GM21515 (cell line): ENCODE measurements at regions not wholly inside any gene's neighbourhood (a gene's known extent, or its start where the extent isn't known, plus 50 kb on each side); places are given as distances from the start of the nearest gene placed in this dataset.
"Not testable (repeated sequence)": the region's sequence is repeated elsewhere in the genome, so short reads cannot be mapped to it uniquely, and the experiment has no call there.

Experiments
- ATAC-seq: cut with Tn5 transposase; IDR thresholded peaks from one replicate; pipeline ENCODE4 v1.9.1; 2021; ENCODE audit not compliant: unreplicated experiment

DNA sequence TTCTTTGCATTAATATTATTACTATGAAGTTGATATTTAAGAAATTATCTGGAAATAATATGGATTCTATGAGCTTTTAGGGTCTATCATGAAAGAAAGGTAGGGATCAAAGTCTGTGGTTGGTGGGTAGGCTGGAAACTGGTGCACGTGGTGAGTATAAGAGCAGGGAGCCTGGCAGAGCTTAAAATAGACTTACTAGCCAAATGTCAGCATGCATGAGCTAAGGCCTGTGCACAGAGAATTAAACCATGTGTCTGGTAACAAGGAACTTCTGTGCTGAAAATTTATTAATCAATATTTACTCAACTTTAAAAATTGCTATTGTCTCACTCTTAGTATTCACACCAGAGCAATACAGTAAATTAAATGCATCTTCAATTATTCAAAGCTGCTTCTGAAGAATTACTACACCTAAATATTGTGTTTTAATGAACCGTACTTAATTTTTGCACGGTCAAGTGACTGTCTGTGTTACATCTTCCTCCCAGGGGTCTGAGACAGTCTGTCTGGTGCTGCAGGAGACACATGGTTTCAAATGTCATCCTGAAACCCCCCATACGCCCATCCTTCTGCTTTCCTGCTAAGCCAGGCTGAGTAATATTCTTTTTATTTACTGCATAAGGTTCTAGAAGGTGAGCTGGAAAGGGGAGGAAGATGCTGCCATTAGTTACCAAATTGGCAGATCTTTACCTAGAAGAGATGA, 161.0 kb upstream of the NLRP1 start:
- ATAC-seq: no peak

DNA sequence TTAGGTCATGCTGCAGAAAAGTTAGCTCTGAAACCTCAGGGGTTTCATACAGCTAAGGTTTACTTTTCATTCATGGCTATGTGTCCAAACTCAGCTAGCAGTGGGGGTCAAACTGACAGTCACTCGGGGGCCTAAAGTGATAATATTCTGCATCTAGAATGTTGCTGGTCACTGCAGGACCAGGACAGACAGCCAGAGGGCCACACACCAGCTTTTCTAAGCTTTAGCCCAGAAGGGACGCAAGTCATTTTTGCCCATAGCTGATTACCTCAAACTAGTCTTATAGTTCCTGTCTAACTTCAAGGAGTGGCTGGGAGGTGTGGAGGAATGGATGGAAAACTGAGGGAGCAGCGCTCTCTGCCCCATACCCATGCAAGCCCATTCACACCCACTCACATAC, 163.0 kb upstream of the NLRP1 start:
- ATAC-seq: no peak

DNA sequence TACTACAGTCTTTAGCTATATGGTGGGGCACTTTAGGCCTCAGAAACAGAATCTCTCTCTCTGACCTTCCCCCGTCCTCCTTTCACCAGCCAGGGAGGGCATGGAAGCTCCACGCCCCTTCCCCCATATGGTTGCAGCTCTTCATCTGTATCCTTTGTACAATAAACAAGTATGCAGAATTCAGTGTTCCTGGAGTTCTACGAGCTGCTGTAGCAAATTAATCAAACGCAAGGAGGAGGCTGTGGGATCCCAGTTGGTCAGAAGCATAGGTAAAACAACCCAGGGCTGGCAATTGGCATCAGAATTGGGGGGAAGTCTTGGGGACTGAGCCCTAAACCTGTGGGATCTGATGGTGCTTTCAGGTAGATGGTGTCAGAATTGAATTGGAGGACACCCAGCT, 163.7 kb upstream of the NLRP1 start:
- ATAC-seq: no peak

DNA sequence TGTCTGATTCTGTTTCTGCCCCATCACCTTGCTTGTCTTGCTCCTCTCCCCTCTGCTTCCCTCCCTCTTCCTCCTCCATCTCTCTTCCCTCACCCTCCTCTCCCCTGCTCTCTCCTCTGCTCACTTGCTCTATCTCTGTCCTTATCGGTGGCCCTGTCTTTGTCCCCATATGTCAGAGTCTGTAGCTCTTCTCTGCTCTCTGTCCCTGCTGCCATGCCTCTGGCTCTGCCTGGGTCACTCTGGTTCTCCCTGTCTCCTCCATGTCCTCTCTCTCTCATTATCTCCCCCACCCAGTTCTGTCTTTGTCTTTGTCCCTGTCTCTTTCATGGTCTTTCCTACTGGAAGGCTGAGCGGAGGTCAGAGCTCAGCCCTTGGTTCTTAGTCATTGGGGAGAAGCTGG, 169.1 kb upstream of the NLRP1 start:
- no peak for ATAC-seq

DNA sequence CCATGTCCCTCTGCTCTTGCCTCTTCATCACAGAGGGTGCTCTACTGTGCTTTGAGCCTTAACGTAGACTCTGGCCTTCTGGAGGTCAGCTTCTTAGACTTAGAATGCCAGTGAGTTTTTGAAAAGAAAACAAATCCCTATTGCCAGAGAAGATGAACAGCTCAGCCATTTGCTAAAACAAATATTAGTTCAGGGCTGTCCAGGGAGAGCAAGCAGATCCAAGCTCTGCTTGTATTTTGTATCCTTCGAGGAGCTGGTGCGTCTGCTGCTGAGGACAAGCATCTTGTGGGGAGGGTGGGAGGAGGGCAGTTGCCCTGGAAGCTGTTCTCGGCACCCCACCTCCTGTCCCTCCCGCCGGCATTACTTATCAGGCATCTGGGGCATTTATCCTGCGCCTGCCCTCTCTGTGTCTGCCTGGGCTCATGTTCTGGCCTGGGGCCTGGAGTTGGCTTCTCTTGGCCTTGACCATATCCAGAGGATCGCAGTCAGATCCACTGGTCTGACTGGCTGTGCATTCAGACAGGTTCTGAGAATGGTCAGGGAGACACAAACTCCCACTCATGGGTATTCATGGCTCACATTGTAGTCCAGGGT, 173.1 kb upstream of the NLRP1 start:
- ATAC-seq: no peak

DNA sequence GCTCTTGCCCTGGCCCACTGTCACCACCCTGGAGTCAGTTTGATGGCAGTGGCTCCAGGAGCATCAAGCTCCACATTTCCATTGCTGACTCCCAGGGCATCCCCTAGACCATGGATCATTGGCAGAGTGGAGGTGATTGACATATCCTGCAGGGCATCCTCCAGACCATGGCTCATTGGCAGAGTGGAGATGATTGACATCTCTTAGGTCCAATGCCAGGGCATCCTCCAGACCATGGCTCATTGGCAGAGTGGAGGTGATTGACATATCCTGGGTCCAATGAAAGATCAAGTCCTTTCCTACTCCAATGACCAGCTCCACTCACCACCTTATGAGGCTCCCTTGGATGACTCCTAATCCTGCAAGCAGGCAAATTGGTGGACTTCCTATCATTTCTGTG, 174.3 kb upstream of the NLRP1 start:
- ATAC-seq: no peak

DNA sequence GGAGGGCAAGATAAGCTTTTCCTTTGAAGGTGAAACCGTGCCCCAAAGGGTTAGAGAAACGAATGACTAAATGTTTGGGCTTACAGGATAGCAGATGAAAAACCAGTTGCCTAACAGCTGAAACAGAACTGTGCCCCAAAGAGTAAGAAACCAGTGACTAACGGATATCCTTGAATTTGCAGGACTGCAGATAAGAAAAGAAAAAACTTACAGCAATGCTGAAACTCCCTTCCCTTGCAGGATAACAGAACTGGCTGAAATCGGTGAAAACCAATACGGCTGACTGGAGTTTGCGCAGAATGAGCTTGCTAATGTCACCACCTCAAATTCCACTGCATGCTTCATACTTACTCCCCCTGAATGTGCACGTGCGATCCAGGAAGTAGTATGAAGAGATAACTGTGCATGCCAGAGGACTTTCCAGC, 175.2 kb upstream of the NLRP1 start:
- no peak for ATAC-seq

DNA sequence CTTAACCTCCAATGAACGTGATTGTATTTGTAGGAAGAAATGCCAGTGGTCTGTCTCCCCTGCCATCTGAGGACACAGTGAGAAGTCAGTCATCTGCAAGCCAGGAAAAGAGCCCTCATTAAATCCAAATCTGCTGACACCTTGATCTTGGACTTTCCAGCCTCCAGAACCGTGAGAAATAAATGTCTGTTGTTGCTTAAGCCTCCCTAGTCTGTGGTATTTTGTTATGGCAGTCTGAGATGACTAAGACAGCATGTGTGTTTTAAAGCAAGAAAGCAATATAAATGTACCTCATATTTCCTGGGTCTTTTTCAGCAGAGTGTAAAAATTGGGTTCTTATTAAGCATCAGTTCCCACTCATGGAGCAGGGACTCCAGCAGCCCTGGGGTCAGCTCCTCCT, 177.9 kb upstream of the NLRP1 start:
- no peak for ATAC-seq

DNA sequence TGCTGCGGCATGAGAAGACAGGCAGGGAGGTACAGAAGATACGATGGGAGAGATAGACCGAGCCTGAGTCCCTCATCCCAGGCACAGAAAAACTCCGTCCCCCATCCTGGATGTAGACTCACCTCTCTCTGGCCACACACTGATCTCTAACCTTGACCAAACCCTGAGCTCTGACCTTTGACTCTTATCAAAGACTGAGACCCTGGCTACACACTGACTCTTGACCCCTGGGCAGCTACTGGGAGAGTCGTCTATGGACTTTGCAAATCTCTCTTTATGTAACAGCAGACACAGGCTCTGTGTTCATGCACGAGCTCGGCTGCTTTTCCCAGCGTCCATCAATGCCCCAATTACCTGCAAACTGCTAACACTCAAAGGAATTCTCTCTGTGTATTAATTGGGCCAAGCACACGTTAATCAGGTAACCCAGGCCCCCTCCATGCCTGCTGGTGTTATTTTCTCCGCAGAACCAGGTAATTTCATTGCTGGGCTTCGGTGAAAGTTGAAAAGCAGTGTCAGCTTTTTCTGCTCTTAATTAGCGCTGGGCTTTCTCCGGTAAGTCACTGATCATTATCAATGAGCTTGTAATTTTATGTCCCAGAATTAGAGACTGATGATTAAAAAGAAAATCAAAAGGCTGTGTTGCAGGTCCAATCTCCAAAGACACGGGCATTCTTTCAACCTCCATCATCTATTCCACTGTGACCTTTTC, 179.4 kb upstream of the NLRP1 start:
- ATAC-seq: no peak

DNA sequence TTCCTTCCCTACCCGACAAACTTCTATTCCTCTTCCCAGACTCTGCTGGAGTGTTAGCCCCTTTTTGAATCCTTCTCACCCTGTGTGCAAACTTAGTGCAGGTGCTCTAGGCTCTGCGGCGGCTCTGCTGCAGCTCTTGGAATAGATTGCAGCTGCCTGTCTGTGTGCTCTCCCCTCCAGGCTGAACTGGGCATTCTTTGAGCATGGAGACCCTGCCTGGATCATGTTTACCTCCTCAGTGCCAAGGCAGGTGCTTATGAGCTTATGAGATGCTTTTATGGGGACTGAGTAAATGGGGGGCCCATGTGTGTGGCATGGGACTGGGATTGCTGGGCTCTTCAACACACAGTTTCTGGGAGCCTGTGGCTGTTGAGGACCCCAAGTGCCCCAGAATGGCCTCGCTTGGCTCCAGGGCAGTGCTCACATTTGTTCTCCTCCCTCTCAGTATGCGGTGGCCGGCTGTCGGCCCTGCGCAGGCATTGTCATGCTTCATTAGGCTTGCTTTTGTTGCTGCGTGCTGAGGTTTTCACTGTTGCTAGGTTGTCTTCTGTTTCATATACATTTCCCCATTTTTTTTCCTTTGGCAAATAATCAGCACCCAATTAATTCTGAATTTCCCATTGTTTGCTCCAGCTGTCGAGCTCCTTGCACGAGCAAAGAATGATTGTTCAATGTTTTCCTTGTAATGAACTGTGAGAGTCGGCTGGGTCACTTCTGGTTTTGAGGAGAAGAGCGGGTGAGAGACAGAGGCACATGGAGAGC, 185.5 kb upstream of the NLRP1 start:
- no peak for ATAC-seq

DNA sequence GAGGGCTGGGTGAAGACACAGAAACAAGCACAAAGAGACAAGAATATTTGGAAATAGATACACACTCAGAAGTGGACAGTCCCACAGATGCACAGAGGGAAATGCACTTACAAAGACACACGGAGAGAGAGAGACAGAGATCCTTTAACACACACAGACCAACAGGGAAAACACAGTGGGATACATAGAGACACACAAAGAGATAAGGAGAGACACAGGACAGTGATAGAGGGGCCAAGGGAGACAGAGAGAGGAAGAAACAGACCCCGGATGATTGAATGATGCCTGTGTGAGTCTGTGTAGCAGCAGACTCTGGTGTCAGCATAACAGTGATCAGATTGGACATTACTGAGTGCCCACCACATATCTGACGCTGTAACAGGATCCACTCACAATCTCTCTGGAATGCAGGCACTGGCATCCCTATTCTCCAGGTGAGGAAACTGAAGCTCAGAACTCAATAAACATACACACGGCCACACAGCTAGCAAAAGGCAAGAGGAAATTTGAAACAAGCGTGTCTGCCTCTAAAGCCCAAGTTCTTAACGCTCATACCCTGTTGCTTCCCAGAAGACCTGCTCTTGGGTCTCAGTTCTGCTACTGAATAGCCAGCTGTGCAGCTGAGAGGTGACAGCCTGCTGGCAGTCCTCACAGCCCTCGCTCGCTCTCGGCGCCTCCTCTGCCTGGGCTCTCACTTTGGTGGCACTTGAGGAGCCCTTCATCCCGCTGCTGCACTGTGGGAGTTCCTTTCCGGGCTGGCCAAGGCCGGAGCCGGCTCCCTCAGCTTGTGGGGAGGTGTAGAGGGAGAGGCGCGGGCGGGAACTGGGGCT, 186.3 kb upstream of the NLRP1 start:
- ATAC-seq: no peak

DNA sequence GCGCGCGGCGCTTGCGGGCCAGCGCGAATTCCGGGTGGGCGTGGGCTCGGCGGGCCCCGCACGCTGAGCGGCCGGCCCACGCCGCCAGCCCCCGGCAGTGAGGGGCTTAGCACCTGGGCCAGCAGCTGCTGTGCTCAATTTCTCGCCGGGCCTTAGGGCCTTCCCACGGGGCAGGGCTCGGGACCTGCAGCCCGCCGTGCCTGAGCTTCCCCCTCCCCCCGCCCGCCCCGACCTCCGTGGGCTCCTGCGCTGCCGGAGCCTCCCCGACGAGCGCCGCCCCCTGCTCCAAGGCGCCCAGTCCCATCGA, 186.9 kb upstream of the NLRP1 start:
- not testable (repeated sequence) for ATAC-seq

DNA sequence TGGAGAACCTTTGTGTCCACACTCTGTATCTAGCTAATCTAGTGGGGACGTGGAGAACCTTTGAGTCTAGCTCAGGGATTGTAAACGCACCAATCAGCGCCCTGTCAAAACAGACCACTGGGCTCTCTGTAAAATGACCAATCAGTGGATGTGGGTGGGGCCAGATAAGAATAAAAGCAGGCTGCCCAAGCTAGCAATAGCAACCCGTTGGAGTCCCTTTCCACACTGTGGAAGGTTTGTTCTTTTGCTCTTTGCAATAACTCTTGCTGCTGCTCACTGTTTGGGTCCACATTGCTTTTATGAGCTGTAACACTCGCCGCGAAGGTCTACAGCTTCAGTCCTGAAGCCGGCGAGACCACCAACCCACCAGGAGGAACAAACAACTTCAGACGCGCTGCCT, 187.7 kb upstream of the NLRP1 start:
- not testable (repeated sequence) for ATAC-seq

DNA sequence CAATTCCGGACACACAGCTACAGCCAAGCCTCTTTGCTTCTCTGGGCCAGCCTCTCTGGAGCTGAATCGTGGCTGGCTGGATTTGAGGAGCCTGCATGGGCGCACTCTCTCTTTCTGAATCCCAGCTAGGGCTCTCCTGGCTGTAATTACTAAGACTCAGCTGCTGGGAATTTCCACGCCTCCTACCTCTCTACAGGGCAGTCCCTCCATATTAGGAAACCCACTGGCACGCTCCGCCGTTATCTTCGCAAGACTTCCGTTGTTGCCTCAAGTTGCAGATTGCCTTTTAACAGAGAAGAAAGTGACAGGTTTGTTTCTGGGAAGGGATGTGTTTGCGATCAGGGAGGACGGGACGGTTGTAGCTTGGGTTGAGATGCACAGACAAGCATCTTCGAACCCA, 188.4 kb upstream of the NLRP1 start:
- ATAC-seq: no peak

DNA sequence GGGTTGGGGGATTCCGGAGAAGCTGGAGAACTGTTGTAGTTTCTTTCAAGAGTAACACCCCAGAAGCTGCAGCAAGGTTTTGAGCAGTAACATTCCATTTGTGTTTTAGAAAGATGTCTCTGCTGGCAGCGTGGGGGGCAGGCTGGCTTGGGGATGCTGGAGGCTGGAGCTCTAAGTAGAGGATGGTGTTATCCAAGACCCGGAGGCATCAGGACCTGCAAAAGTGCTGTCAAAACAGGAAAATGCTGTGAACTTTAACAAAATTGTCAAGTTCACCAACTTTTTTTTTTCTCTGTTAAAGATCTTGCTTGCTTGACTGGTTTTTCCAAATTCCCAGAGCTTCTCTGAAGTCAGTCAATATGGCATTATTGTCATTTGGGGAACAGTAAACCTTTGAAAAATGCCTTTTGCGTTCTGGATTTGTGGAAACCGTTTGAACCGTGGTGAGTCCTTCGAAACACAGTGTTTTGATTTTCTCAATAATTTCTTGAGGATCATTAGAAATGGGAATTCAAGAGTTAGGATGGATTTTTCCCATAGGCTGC, 189.6 kb upstream of the NLRP1 start:
- no peak for ATAC-seq

DNA sequence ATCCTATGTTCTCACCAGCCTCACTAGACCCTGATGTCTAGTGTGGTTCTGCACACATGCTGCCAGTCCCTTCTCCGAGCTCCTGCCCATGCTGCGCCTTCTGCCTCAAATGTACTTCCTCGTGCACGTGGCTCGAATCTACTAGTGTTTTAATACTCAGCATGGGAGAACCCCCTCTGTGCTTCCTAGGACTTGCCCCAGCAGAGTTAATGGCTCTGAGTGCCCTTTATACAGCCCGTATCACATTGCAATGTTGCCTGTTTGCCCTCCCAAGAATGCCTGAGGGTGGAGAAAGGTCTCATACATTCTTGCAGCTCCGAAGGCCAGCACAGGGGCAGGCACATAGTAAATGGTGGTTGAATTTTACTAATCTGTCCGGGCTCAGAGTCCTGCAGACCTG, 190.8 kb upstream of the NLRP1 start:
- ATAC-seq: no peak

DNA sequence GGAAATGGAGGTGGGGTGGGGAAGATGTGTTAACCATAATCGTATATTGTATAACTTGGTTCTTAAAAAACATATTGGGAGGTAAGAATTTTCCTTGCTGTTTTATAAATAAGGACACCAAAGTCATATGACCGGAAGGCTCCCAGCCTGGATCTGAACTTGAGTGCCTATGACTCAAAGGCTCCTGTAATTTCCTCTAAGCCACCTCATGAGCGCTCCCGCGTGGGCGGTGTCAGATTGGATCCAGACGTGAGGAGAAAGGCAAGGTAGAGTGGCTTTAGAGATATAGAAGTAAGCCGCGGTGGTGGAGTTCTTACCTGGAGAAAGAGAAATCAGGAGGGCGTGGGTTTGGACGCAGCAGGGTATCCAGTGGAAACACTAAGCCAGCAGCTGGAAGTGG, 196.2 kb upstream of the NLRP1 start:
- no peak for ATAC-seq

DNA sequence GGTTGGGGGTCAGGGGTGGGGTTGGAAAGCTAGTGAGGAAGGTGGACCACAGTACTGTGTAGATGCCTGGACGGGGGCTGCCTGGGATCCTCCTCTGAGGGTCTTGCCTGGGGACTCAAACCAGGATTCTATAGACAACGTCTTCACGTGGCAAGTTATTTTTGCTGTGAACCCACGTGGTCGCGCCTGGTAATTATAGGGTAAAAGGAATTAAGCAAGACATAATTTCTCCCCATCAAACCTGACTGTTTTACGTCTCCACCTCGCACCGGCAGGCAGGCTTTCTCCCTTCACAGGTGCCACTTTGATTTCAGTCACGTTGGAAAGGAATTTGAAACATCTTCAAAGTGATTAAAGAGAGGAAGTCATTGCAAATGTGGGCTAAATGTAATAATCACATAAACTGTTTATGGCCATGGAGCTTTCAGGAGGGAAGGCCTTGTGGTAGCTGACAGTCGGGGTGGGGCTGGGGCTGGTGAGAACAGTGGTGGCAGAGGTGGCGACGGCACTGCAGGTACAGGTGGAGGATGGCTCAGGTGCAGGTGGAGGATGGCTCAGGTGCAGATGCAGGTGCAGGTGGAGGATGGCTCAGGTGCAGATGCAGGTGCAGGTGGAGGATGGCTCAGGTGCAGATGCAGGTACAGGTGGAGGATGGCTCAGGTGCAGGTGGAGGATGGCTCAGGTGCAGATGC, 197.1 kb upstream of the NLRP1 start:
- ATAC-seq: no peak

DNA sequence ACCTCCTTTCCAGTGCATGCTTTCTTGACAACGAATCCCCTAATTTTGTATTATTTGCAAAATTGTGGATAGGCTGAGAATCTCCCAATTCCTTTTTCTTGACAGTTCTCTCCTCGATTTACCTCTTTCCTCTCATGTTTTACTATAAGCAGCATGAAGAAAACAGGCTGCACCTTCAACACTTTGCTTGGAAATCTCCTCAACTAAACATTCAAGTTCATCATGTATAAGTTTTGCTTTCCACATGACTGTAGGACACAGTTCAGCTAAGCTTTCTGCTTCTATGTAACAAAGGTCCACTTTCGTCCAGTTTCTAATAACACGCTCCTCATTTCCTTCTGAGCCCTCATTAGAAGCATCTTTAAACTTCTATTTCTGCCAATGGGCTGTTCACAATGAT, 199.0 kb upstream of the NLRP1 start:
- no peak for ATAC-seq

DNA sequence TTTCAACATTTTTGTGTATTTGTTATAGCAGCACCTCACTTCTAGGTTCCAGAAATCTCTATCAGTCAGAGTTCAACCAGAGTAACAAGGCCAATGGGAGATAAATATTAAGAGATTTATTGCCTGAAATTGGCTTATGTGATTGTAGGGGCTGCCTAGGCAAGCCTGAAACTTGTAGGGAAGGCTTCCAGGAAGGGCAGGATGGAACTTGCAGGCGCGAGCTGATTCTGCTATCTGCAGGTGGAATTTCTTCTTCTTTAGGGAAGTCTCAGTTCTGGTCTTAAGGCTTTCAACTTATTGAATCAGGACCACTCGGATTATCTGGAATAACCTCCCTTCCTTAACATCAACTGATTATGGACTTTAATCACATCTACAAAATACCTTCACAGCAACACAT, 199.5 kb upstream of the NLRP1 start:
- no peak for ATAC-seq
